ENCODE measurements at regions not wholly inside any gene's neighbourhood (a gene's known extent, or its start where the extent isn't known, plus 50 kb on each side); places are given as distances from the start of the nearest gene placed in this dataset.

DNA sequence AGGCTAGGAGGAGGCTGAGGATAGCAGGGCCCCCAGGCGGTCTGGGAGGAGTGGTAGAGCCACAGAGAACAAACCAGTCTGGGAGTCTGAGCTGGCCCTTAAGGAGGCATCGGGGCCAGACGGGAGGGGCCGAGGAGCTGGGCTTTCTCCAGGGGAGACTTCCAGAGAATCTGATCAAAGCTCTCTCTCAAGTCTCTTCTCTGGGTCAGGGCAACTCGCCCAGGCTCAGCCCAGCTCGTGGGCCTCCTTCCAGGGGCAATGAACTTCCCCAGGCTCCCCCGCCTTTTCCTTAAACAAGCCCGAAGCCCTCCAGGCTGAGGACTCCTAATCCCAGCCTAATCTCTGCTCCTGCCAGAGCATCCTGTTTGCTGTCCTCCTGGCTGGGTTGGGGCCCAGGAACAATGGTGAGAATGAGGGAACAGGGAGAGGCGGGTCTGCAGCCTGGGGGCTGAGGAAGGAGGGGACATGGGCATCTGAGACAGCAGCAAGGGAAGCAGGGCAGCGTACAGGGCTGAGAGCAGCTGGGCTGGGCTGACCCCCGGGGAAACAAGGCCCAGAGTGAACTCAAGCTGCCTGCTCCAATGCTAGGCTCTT is 173.6 kb downstream of the ANKRD60 start:
- H3K4me3 ChIP-seq (ENCODE audit: low read depth, low read length): no peak overlapping the region
- TF ChIP-seq CTCF (IDR thresholded peaks at IDR 0.05; ENCODE audit: insufficient read depth, low read depth, low read length): no peak
- DNase-seq (ENCODE audit: low read depth): peak; percentile 12

GRCh38 chr20:58054082-58054779 is 174.2 kb downstream of the ANKRD60 start:
- no peak for TF ChIP-seq CTCF (IDR thresholded peaks at IDR 0.05; ENCODE audit: insufficient read depth, low read depth, low read length)
- no peak for DNase-seq (ENCODE audit: low read depth)
- H3K4me3 ChIP-seq (ENCODE audit: low read depth, low read length): no peak overlapping the region

DNA sequence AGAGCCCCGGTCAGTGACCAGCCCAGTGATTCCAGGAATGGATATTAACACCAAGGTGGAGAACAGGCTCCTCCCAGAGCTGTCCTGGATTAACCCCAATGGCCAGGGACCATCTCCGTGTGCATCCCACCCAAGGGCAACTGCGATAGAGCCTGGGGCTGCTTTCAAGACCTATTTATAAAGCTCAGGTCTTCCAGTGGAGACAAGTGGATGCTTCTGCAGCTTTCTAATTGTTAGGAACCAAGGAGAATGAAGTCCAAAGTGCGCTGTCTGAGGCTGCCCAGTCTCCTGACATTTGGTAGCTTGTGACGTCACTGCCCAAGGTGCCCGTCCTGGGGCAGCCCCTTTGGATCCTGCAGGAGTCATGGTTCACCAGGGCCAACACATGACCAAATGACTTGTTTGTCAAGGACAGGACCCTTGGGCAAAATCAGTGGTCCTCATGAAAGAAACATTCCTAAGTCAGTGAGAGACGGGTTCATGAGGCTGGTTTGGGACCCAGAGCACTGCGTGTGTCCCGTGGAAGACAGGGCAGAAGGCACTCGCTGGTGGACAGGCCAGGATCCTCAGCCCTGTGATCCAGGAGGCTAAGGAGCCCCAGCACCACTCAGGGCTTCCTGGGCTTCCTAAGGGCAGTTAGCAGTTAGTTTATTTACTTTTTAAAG is 174.9 kb downstream of the ANKRD60 start:
- no peak for TF ChIP-seq CTCF (IDR thresholded peaks at IDR 0.05; ENCODE audit: insufficient read depth, low read depth, low read length)

DNA sequence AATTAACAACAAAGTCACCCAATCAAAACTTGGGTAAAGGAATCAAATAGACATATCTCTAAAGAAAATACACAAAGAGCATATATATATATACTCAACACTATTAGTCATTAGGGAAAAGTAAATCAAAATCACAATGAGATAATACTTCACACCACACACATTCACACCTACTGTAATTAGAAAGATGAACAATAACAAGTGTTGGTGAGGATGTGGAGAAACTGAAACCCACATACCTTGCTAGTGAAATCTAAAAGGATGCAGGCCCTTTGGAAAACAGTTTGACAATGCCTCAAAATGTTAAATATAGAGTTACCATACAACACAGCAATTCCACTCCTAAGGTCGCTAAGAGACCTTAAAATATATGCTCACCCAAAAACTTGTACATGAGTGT is 177.1 kb downstream of the ANKRD60 start:
- TF ChIP-seq CTCF (IDR thresholded peaks at IDR 0.05; ENCODE audit: insufficient read depth, low read depth, low read length): no peak
- no peak overlapping the region for H3K4me3 ChIP-seq (ENCODE audit: low read depth, low read length)
- no peak for DNase-seq (ENCODE audit: low read depth)

More for the DNA sequence above, 174.9 kb downstream of the ANKRD60 start:
- no peak overlapping the region for H3K4me3 ChIP-seq (ENCODE audit: low read depth, low read length)
- DNase-seq (ENCODE audit: low read depth): no peak

DNA sequence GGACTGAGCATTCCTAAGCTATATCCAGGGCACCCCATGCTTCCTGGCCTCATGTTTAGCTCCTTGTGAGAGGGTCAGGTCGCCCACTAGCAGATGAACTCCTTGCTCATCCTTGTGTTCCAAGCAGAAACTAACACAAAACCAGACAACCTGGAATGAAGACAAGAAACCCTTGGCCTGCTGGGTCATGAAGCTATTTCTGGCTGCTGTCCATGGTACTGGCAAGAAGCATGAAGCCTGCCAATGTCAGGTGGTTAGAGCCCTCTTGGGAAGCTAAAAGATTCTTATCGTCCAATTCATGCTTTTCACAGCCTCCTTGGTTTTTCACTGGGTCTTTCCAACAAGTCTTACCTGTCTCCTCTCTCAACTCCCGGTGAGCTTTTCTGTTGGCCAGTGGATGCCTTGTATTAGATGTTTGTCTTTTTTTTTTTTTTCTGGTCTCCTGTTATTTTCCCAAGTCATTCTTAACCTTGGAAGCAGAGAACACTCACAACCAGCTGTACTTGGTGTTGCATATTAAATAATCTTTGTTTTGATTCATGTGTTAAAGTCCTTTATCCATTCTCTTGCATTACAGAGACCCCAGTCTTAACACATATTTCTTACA is 180.3 kb downstream of the ANKRD60 start:
- DNase-seq (ENCODE audit: low read depth): peak; percentile 39
- TF ChIP-seq CTCF (IDR thresholded peaks at IDR 0.05; ENCODE audit: insufficient read depth, low read depth, low read length): no peak
- H3K4me3 ChIP-seq (ENCODE audit: low read depth, low read length): no peak overlapping the region

GRCh38 chr20:58046311-58046710 is 182.1 kb downstream of the ANKRD60 start:
- TF ChIP-seq CTCF (IDR thresholded peaks at IDR 0.05; ENCODE audit: insufficient read depth, low read depth, low read length): no peak
- H3K4me3 ChIP-seq (ENCODE audit: low read depth, low read length): no peak overlapping the region
- DNase-seq (ENCODE audit: low read depth): no peak
